Peyer's patch (tissue), 4 donors: ENCODE measurements at regions not wholly inside any gene's neighbourhood (a gene's known extent, or its start where the extent isn't known, plus 50 kb on each side); places are given as distances from the start of the nearest gene placed in this dataset.
"Not testable (repeated sequence)": the region's sequence is repeated elsewhere in the genome, so short reads cannot be mapped to it uniquely, and the experiment has no call there.

Experiments
- POLR2A ChIP-seq, 2 donors: fragments of 450-650 bp; IDR thresholded peaks; one replicate each; pipeline ENCODE4 v1.5.1; 2017; ENCODE audit warnings: antibody characterized with exemption in 2 of 2, mild to moderate bottlenecking in 2 of 2, moderate library complexity in 2 of 2
- TF ChIP-seq, protein P1 (sequence below), 6 experiments: fragments of 450-650 bp in 4 of 6; fragments of 200-600 bp in 2 of 6; sonication (generic) in 1 of 6; IDR thresholded peaks; one replicate each; pipeline ENCODE4 v1.5.1; 2017 to 2019; ENCODE audit warnings: antibody characterized with exemption in 6 of 6, mild to moderate bottlenecking in 3 of 6, moderate library complexity in 1 of 6

DNA sequence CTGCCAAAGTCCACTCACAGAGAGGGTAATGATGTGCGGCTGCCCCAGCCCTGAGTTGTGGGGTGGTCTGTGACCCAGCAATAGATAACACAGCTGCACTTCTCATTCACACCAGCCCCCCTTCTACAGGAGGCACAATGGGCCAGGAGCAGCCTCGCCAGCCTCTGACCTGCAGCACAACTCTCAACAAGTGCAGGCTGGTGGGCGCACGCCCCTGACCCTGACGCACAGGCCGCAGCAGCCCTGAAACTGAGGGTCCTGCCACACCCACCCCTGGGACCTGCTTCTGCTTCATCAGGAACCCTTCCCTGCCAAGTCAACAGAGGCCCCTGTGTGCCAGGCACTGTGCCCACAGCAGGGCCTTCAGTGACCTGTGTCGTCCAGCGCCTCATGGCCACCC, 5402.2 kb upstream of the TPTE start:
- TF ChIP-seq, protein P1, sequence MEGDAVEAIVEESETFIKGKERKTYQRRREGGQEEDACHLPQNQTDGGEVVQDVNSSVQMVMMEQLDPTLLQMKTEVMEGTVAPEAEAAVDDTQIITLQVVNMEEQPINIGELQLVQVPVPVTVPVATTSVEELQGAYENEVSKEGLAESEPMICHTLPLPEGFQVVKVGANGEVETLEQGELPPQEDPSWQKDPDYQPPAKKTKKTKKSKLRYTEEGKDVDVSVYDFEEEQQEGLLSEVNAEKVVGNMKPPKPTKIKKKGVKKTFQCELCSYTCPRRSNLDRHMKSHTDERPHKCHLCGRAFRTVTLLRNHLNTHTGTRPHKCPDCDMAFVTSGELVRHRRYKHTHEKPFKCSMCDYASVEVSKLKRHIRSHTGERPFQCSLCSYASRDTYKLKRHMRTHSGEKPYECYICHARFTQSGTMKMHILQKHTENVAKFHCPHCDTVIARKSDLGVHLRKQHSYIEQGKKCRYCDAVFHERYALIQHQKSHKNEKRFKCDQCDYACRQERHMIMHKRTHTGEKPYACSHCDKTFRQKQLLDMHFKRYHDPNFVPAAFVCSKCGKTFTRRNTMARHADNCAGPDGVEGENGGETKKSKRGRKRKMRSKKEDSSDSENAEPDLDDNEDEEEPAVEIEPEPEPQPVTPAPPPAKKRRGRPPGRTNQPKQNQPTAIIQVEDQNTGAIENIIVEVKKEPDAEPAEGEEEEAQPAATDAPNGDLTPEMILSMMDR (IDR thresholded peaks at IDR 0.05) = not testable (repeated sequence)
- not testable (repeated sequence) for TF ChIP-seq POLR2A (IDR thresholded peaks at IDR 0.05)
